ENCODE measurements at regions not wholly inside any gene's neighbourhood (a gene's known extent, or its start where the extent isn't known, plus 50 kb on each side); places are given as distances from the start of the nearest gene placed in this dataset.

GRCh38 chr4:176499518-176499917, 179.8 kb downstream of the SPCS3 start:
- Mint-ChIP-seq H3K9me3 (peaks cover 3% of the 10 kb centered on the region), H3K27me3 (no peaks in the 10 kb centered on the region), H3K4me1 (no peaks in the 10 kb centered on the region)

DNA sequence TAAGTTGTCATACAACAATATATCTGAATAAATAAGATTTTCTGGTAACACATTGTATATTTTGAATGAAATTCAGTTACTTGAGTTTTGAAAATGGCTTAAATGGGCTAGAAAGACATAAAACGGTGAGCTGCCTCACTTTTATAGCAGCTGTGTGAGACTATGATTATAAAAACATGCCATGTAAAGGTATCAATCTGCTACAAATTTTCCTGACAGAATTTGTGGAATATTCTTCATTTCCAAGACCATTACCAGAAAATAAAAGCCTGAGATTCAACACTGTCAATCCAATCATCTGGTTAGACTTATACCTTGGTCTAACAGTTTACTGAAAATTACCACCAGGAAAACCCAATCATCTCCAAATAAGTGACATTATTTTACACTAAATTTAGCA, 181.1 kb downstream of the SPCS3 start:
- Mint-ChIP-seq H3K36me3 (no peaks in the 10 kb centered on the region), H3K27ac (no peak overlapping the region), H3K9me3 (peaks cover 1% of the 10 kb centered on the region), H3K4me3 (no peak overlapping the region), H3K4me1 (no peaks in the 10 kb centered on the region), H3K27me3 (no peaks in the 10 kb centered on the region)
- POLR2A ChIA-PET: no interaction called here
- DNase-seq (no peak), ATAC-seq (ENCODE audit: low read depth) (no peak)

More at GRCh38 chr4:176499518-176499917, 179.8 kb downstream of the SPCS3 start:
- no peak for ATAC-seq (ENCODE audit: low read depth)
- Mint-ChIP-seq H3K4me3 (no peak overlapping the region), H3K36me3 (no peaks in the 10 kb centered on the region), H3K27ac (no peak overlapping the region)
- DNase-seq: no peak
- POLR2A ChIA-PET: no interaction called here

GRCh38 chr4:176504118-176504517, 184.4 kb downstream of the SPCS3 start:
- no peak for DNase-seq
- Mint-ChIP-seq H3K4me3 (no peak overlapping the region), H3K9me3 (peaks cover 9% of the 10 kb centered on the region), H3K27me3 (no peaks in the 10 kb centered on the region), H3K27ac (no peak overlapping the region), H3K36me3 (no peaks in the 10 kb centered on the region), H3K4me1 (no peaks in the 10 kb centered on the region)
- no peak for ATAC-seq (ENCODE audit: low read depth)
- POLR2A ChIA-PET: no interaction called here

- no peak overlapping the region for H3K4me3 Mint-ChIP-seq
- no peaks in the 10 kb centered on the region for H3K27me3 Mint-ChIP-seq
- POLR2A ChIA-PET: no interaction called here
- H3K27ac Mint-ChIP-seq: no peak overlapping the region
- H3K4me1 Mint-ChIP-seq: no peaks in the 10 kb centered on the region
- peaks cover 9% of the 10 kb centered on the region for H3K9me3 Mint-ChIP-seq
- no peaks in the 10 kb centered on the region for H3K36me3 Mint-ChIP-seq
- no peak for DNase-seq
- ATAC-seq (ENCODE audit: low read depth): no peak
These were observed 188.2 kb downstream of the SPCS3 start for GRCh38 chr4:176507845-176508533.

- no peaks in the 10 kb centered on the region for H3K4me1 Mint-ChIP-seq
- no peak overlapping the region for H3K27ac Mint-ChIP-seq
- POLR2A ChIA-PET: no interaction called here
- ATAC-seq (ENCODE audit: low read depth) (no peak), DNase-seq (no peak)
- H3K27me3 Mint-ChIP-seq: no peaks in the 10 kb centered on the region
- no peaks in the 10 kb centered on the region for H3K36me3 Mint-ChIP-seq
- H3K9me3 Mint-ChIP-seq: peaks cover 9% of the 10 kb centered on the region
- H3K4me3 Mint-ChIP-seq: no peak overlapping the region
These were observed 189.1 kb downstream of the SPCS3 start for GRCh38 chr4:176508780-176509331.

- Mint-ChIP-seq H3K4me1 (no peaks in the 10 kb centered on the region), H3K9me3 (no peaks in the 10 kb centered on the region), H3K27ac (no peak overlapping the region), H3K36me3 (no peaks in the 10 kb centered on the region), H3K27me3 (peaks cover 3% of the 10 kb centered on the region), H3K4me3 (no peak overlapping the region)
- DNase-seq (no peak), ATAC-seq (ENCODE audit: low read depth) (no peak)
- POLR2A ChIA-PET: no interaction called here
These were observed 205.8 kb downstream of the SPCS3 start for GRCh38 chr4:176525576-176525975.

GRCh38 chr4:176526704-176527103, 206.9 kb downstream of the SPCS3 start:
- POLR2A ChIA-PET: no interaction called here
- H3K27me3 Mint-ChIP-seq: peaks cover 3% of the 10 kb centered on the region
- H3K4me1 Mint-ChIP-seq: no peaks in the 10 kb centered on the region
- no peaks in the 10 kb centered on the region for H3K9me3 Mint-ChIP-seq
- H3K4me3 Mint-ChIP-seq: no peak overlapping the region
- H3K36me3 Mint-ChIP-seq: no peaks in the 10 kb centered on the region
- H3K27ac Mint-ChIP-seq: no peak overlapping the region
- ATAC-seq (ENCODE audit: low read depth): no peak
- no peak for DNase-seq

DNA sequence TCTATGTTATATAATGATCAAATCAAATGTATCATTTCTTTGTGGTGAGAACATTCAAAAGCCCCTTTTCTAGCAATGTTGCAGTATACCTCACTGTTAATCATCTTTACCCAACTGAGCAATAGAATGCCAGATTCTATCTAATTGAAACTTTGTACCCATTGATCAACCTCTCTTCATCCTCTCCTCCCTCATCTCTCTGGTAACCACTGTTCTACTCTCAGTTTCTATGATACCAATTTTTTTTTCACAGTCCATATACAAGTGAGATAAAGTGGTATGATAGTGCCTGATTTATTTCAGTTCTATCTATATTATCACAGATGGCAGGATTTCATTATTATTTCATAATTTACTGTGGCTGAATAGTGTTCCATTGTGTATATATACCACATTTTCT, 209.8 kb downstream of the SPCS3 start:
- H3K9me3 Mint-ChIP-seq: no peaks in the 10 kb centered on the region
- no peak overlapping the region for H3K27ac Mint-ChIP-seq
- POLR2A ChIA-PET: no interaction called here
- H3K4me1 Mint-ChIP-seq: no peaks in the 10 kb centered on the region
- no peak overlapping the region for H3K4me3 Mint-ChIP-seq
- H3K36me3 Mint-ChIP-seq: no peaks in the 10 kb centered on the region
- DNase-seq: no peak
- no peak for ATAC-seq (ENCODE audit: low read depth)
- H3K27me3 Mint-ChIP-seq: peaks cover 3% of the 10 kb centered on the region

DNA sequence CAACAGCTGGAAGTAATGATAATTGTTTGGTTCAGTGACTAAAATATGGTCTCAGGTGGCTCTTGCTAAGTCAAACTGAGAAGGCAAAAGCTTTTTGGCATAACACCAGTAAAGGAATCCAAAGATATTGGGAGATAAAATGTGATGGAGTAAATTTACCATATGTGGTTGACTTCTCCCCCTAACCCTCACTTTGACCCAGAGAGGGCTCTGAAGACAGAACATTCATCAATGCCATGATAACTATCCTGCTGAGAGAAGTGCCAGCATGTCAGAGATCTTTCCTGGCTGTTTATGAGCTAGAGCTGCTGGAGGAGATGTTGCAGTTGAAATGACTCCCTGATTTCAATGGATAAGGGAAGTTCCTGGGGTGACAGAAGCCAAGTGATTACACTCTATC, 213.4 kb downstream of the SPCS3 start:
- no peak for DNase-seq
- H3K36me3 Mint-ChIP-seq: no peaks in the 10 kb centered on the region
- no peak overlapping the region for H3K4me3 Mint-ChIP-seq
- H3K9me3 Mint-ChIP-seq: no peaks in the 10 kb centered on the region
- H3K27ac Mint-ChIP-seq: no peak overlapping the region
- H3K27me3 Mint-ChIP-seq: no peaks in the 10 kb centered on the region
- POLR2A ChIA-PET: no interaction called here
- ATAC-seq (ENCODE audit: low read depth): no peak
- no peaks in the 10 kb centered on the region for H3K4me1 Mint-ChIP-seq

DNA sequence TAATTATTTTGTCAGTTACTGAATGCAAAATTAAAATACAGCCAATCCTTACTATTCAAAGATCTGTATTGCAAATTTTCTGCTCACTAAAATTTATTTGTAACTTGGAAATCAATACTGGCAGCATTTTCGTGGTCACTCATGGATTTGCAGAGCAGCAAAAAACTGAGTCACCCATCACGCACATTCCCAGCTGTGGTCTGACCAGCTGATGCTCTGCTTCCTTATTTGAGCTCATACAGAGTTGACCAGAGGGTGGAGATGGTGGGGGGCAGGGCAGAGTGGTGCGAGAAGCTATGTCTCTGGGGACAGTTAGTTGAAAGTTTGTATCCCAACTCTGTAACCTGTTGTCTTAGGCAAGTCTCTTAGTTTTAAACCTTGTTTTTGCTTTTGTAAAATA, 214.8 kb downstream of the SPCS3 start:
- Mint-ChIP-seq H3K4me1 (no peaks in the 10 kb centered on the region), H3K9me3 (no peaks in the 10 kb centered on the region), H3K36me3 (no peaks in the 10 kb centered on the region), H3K27me3 (no peaks in the 10 kb centered on the region), H3K27ac (no peak overlapping the region), H3K4me3 (no peak overlapping the region)
- no peak for ATAC-seq (ENCODE audit: low read depth)
- POLR2A ChIA-PET: no interaction called here
- no peak for DNase-seq

DNA sequence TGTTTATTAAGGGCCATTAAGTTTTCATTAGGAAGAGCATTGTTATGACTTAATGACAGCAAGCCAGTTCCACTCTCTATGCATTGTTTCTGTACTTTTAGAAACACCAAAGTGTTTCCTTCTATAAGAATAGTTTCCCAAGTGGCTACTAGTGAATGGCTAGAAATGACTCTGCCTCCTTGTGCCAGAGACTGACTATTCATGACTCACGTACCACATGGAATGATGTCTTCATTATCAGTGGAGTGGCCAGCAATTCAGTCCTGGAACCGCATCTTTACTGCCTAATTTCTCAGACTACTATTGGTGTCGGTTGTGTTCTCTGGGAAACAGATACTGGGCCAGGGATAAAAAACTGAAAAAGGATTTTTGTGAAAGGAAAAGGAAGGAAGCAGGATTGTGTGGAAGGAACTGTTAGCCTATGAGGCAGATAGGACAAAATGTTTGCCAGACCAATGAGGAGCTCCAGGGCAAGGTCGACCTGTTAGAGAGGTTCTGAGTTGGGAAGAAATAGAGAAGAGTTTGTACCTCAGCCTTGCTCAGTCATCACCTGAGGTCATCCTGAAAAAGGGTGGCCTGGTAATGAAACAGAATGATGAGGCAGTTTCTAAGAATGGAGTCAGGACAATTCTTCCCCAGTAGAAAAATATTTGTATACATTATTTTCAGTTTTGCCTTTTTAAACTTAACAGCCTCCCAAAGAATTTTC, 218.6 kb downstream of the SPCS3 start:
- no peak for ATAC-seq (ENCODE audit: low read depth)
- POLR2A ChIA-PET: no interaction called here
- Mint-ChIP-seq H3K4me3 (no peak overlapping the region), H3K27me3 (no peaks in the 10 kb centered on the region), H3K9me3 (no peaks in the 10 kb centered on the region), H3K27ac (no peak overlapping the region), H3K36me3 (no peaks in the 10 kb centered on the region), H3K4me1 (no peaks in the 10 kb centered on the region)
- DNase-seq: no peak

DNA sequence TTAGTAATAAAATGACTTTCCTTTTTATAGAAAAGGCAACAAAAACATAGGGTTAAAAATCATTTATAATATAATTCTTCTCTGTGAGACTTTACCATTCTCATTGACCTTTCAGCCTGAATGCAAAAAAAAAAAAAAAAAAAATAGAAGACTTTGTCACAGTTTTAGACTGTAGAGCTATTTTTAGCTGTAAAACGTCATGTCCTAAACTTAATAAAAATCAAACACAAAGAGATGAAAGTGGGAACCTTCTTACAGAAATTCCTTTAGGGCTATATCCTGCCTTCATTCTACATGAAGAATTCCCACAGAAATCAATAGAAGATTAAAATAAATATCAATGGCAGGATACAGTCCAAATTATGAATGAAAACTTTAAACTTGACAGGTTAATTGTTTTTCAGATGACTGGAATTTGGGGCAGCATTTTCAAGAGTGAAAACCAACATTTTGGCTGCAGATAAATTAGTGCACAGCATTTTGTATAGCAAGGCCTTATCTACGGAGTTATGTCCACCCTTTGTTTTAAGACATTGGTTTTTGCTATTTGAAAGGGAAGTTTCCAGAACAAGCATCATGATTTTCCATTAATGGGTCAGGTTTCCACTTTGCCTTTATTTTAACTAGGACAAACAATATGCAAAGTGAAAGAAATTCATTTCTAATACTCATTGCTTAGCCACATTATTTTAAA, 219.5 kb downstream of the SPCS3 start:
- Mint-ChIP-seq H3K4me3 (no peak overlapping the region), H3K27me3 (no peaks in the 10 kb centered on the region), H3K36me3 (no peaks in the 10 kb centered on the region), H3K9me3 (no peaks in the 10 kb centered on the region), H3K27ac (no peak overlapping the region), H3K4me1 (no peaks in the 10 kb centered on the region)
- POLR2A ChIA-PET: no interaction called here
- DNase-seq (no peak), ATAC-seq (ENCODE audit: low read depth) (no peak)

- Mint-ChIP-seq H3K4me1 (no peaks in the 10 kb centered on the region), H3K9me3 (no peaks in the 10 kb centered on the region), H3K27me3 (no peaks in the 10 kb centered on the region), H3K4me3 (no peak overlapping the region), H3K27ac (no peak overlapping the region), H3K36me3 (no peaks in the 10 kb centered on the region)
- ATAC-seq (ENCODE audit: low read depth): no peak
- DNase-seq: no peak
- POLR2A ChIA-PET: no interaction called here
These were observed 220.0 kb downstream of the SPCS3 start for GRCh38 chr4:176539785-176540175.

GRCh38 chr4:176540814-176541213, 221.0 kb downstream of the SPCS3 start:
- Mint-ChIP-seq H3K27me3 (no peaks in the 10 kb centered on the region), H3K4me1 (no peaks in the 10 kb centered on the region), H3K27ac (no peak overlapping the region), H3K4me3 (no peak overlapping the region), H3K9me3 (no peaks in the 10 kb centered on the region), H3K36me3 (no peaks in the 10 kb centered on the region)
- DNase-seq: no peak
- POLR2A ChIA-PET: no interaction called here
- ATAC-seq (ENCODE audit: low read depth): no peak

Data from activated naive CD8-positive, alpha-beta T cell treated with anti-CD3 and anti-CD28 coated beads, Interleukin-2, amount 10 ng/mL, durations not matched to agents 7 days and 5 days (primary cell).